DOHH2 (cell line): ENCODE measurements at regions not wholly inside any gene's neighbourhood (a gene's known extent, or its start where the extent isn't known, plus 50 kb on each side); places are given as distances from the start of the nearest gene placed in this dataset.

Experiments
- H3F3A ChIP-seq: fragments of 200-600 bp; sonication (generic), shearing (Covaris generic); 2 replicates; pipeline ENCODE4 v1.6.0; 2016; ENCODE audit warnings: antibody characterized with exemption, mild to moderate bottlenecking; ENCODE audit not compliant: control insufficient read depth, insufficient read depth
- H3K27ac ChIP-seq: fragments of 200-600 bp; sonication (generic); 2 replicates; pipeline ENCODE4 v1.5.1; 2014; ENCODE audit warnings: low read depth, mild to moderate bottlenecking, low read length, moderate library complexity
- H3K27me3 ChIP-seq: fragments of 200-600 bp; sonication (generic); 2 replicates; pipeline ENCODE4 v1.6.1; 2014; ENCODE audit warnings: mild to moderate bottlenecking, low read length, mixed read lengths; ENCODE audit not compliant: control insufficient read depth
- H3K36me3 ChIP-seq: fragments of 200-600 bp; sonication (generic); 2 replicates; pipeline ENCODE4 v1.6.1; 2014; ENCODE audit warnings: mild to moderate bottlenecking, low read length, moderate library complexity, mixed read lengths; ENCODE audit not compliant: control insufficient read depth
- H3K4me1 ChIP-seq: fragments of 200-600 bp; sonication (generic); 2 replicates; pipeline ENCODE4 v1.6.1; 2014; ENCODE audit warnings: mild to moderate bottlenecking, low read length, mixed read lengths; ENCODE audit not compliant: control insufficient read depth
- H3K4me2 ChIP-seq: fragments of 200-600 bp; sonication (generic); 2 replicates; pipeline ENCODE4 v1.6.0; 2014; ENCODE audit warnings: mild to moderate bottlenecking, low read length, moderate library complexity
- H3K4me3 ChIP-seq: fragments of 200-600 bp; sonication (generic); 2 replicates; pipeline ENCODE4 v1.5.1; 2014; ENCODE audit warnings: mild to moderate bottlenecking, low read length, mixed read lengths
- H3K79me2 ChIP-seq: fragments of 200-600 bp; sonication (generic); 2 replicates; pipeline ENCODE4 v1.6.1; 2014; ENCODE audit warnings: mild to moderate bottlenecking, low read length, mixed read lengths; ENCODE audit not compliant: control insufficient read depth
- H3K9me2 ChIP-seq: fragments of 200-600 bp; sonication (generic); replicated peaks from 2 replicates; pipeline ENCODE4 v1.6.1; 2014; ENCODE audit warnings: mild to moderate bottlenecking, low read length, mixed read lengths; ENCODE audit not compliant: control insufficient read depth
- H3K9me3 ChIP-seq: fragments of 200-600 bp; sonication (generic); 2 replicates; pipeline ENCODE4 v1.6.1; 2014; ENCODE audit warnings: antibody characterized with exemption, low read length, mixed read lengths; ENCODE audit not compliant: control insufficient read depth, insufficient read depth
- H4K20me1 ChIP-seq: fragments of 200-600 bp; sonication (generic); 2 replicates; pipeline ENCODE4 v1.6.0; 2014; ENCODE audit warnings: low read depth, mild to moderate bottlenecking, antibody characterized with exemption, low read length, moderate library complexity; ENCODE audit not compliant: control insufficient read depth, insufficient read depth
- CTCF ChIP-seq: fragments of 200-600 bp; sonication (generic); IDR thresholded peaks from one replicate; pipeline ENCODE4 v1.5.1; 2014; ENCODE audit warnings: antibody characterized with exemption, mild to moderate bottlenecking, low read depth, low read length; ENCODE audit not compliant: poor library complexity, severe bottlenecking
- EZH2phosphoT487 ChIP-seq: fragments of 200-600 bp; sonication (generic); IDR thresholded peaks from 2 replicates; pipeline ENCODE4 v1.6.1; 2017; ENCODE audit warnings: borderline replicate concordance, mild to moderate bottlenecking, antibody characterized with exemption, low read length, moderate library complexity, mixed read lengths

GRCh38 chr5:166014256-166014655, 2277.2 kb upstream of the WWC1 start:
- Histone ChIP-seq H3K79me2 (no peaks in the 10 kb centered on the region), H3K36me3 (no peaks in the 10 kb centered on the region), H3K4me3 (no peak overlapping the region), H3K9me2 (no peaks in the 10 kb centered on the region), H3K9me3 (no peaks in the 10 kb centered on the region), H3K27ac (no peak overlapping the region), H3K4me2 (no peak overlapping the region), H4K20me1 (no peaks in the 10 kb centered on the region), H3K27me3 (no peaks in the 10 kb centered on the region), H3K4me1 (no peaks in the 10 kb centered on the region), H3F3A (no peaks in the 10 kb centered on the region)
- no peak for TF ChIP-seq CTCF
- TF ChIP-seq EZH2phosphoT487, result no peak

- H3K4me2 ChIP-seq, result no peak overlapping the region
- no peak overlapping the region for H3K27ac ChIP-seq
- no peaks in the 10 kb centered on the region for H3K27me3 ChIP-seq
- H3K4me3 ChIP-seq, result no peak overlapping the region
- TF ChIP-seq EZH2phosphoT487, result no peak
- TF ChIP-seq CTCF, result no peak
- H3K4me1 ChIP-seq, result no peaks in the 10 kb centered on the region
- no peaks in the 10 kb centered on the region for H3K9me2 ChIP-seq
- no peaks in the 10 kb centered on the region for H4K20me1 ChIP-seq
- H3F3A ChIP-seq, result no peaks in the 10 kb centered on the region
- H3K9me3 ChIP-seq, result no peaks in the 10 kb centered on the region
- H3K79me2 ChIP-seq, result no peaks in the 10 kb centered on the region
- H3K36me3 ChIP-seq, result no peaks in the 10 kb centered on the region
Measured at GRCh38 chr5:166018716-166019115, 2272.7 kb upstream of the WWC1 start.

DNA sequence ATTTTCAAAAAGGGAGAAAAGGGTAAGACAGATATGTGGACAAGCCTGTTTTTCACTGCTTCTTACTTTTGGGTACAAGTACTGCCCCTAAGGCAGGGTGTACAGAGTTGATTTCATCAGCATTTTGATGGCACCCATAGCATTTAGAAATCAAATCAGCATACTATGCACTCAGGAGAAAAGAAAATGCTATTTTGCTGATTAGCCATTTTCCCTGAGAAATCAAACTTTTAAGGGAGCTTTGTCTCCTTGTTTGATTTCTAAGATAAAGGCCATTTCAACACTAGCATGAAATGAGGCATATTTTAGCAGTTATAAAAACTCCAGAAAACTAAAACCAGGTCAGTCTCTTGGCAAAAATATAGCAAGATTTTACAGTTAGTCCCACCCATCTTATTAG, 2269.4 kb upstream of the WWC1 start:
- H3K9me3 ChIP-seq, result no peaks in the 10 kb centered on the region
- H3F3A ChIP-seq, result no peaks in the 10 kb centered on the region
- TF ChIP-seq CTCF (no peak), EZH2phosphoT487 (no peak)
- no peaks in the 10 kb centered on the region for H3K27me3 ChIP-seq
- H3K4me3 ChIP-seq, result no peak overlapping the region
- no peaks in the 10 kb centered on the region for H3K9me2 ChIP-seq
- H3K4me1 ChIP-seq, result no peaks in the 10 kb centered on the region
- no peaks in the 10 kb centered on the region for H3K79me2 ChIP-seq
- no peaks in the 10 kb centered on the region for H4K20me1 ChIP-seq
- no peak overlapping the region for H3K27ac ChIP-seq
- no peaks in the 10 kb centered on the region for H3K36me3 ChIP-seq
- H3K4me2 ChIP-seq, result no peak overlapping the region

GRCh38 chr5:166024970-166025369, 2266.5 kb upstream of the WWC1 start:
- H3K4me1 ChIP-seq, result no peaks in the 10 kb centered on the region
- H3K27ac ChIP-seq, result no peak overlapping the region
- no peaks in the 10 kb centered on the region for H3K27me3 ChIP-seq
- no peaks in the 10 kb centered on the region for H4K20me1 ChIP-seq
- H3K79me2 ChIP-seq, result no peaks in the 10 kb centered on the region
- H3K36me3 ChIP-seq, result no peaks in the 10 kb centered on the region
- H3K4me2 ChIP-seq, result no peak overlapping the region
- H3K9me2 ChIP-seq, result no peaks in the 10 kb centered on the region
- no peak overlapping the region for H3K4me3 ChIP-seq
- no peaks in the 10 kb centered on the region for H3K9me3 ChIP-seq
- TF ChIP-seq EZH2phosphoT487 (no peak), CTCF (no peak)
- no peaks in the 10 kb centered on the region for H3F3A ChIP-seq
